Activated T-cell treated with anti-CD3 and anti-CD28 coated beads for 48 hours (primary cell): ENCODE measurements at regions not wholly inside any gene's neighbourhood (a gene's known extent, or its start where the extent isn't known, plus 50 kb on each side); places are given as distances from the start of the nearest gene placed in this dataset.
"Not testable (repeated sequence)": the region's sequence is repeated elsewhere in the genome, so short reads cannot be mapped to it uniquely, and the experiment has no call there.

ENCODE experiments used
- DNase-seq: peaks from one replicate; pipeline ENCODE4 v3.0.0-alpha.2; 2020; ENCODE audit warnings: low read depth

DNA sequence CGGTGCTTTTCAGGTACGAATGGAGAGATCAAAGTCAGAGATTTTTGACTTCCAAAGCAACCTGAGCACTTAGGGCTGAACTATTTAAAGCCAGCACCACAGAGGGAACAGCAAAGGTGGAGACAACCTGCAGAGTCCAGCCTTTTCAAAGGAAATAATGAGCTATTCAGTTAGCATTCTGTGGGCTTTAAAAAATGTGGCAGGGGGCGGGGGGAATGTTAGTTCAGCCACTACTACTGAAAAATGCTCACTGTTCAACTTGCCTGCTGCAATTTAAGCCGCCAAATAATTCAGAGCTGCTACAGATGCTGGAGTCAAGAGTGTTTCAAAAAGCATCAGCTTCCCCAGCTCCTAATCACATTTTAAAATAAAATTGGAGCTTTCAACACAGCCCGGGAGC, 473.3 kb upstream of the PLXNA2 start:
- DNase-seq: no peak

DNA sequence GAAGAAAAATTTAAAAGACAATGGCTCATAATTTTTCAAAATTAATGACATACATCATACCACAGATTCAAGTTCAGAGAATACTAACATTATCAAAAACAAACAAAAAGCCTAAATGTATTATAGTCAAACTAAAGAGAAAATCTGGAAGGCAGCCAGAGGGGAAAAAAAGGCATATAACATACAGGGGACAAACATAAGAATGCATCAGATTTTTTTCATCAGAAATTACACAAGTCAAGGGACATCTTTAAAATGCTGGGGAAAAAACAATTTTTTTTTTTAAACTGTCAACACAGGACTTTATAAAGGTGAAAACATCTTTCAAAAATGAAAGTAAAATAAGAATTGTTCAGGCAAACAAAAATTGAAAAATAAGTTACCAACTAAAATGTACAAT, 478.4 kb upstream of the PLXNA2 start:
- no peak for DNase-seq

DNA sequence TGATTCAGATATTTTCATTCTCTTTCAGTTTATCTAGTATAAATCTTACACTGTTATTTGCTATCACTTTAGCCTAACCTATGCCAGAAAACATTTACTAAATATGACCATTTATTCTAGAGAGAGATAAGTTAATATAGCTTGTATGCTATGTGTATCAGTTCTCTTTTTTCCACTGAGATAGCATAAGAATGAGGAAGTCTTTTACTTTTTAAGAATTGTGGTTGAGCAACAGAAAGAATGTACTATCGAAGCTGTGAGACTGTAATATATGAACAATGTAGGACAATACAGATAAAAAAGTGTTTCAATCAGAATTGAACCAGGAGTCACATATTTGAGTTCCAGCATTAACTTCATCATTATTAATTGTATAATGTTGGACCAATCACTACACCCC, 479.9 kb upstream of the PLXNA2 start:
- DNase-seq: no peak

DNA sequence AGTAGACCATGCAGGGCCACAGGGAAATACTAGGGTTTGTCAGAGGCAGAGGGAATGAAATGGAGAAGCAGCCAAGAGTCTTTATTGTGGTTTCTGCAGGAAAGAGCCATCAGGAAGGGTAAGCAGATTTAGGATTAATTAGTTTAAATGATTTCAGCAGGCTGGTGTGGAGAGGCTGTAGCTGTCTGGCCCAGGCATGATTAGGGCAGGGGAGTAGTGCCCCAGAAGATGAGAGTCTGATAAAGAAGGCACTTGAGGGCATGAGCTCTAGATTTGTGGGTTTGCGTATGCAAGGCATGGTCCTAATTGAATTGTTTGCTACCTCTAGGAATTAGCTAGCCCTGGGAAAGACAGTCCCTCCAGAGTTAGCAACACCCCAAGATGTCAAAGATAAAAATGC, 484.6 kb upstream of the PLXNA2 start:
- DNase-seq: no peak

DNA sequence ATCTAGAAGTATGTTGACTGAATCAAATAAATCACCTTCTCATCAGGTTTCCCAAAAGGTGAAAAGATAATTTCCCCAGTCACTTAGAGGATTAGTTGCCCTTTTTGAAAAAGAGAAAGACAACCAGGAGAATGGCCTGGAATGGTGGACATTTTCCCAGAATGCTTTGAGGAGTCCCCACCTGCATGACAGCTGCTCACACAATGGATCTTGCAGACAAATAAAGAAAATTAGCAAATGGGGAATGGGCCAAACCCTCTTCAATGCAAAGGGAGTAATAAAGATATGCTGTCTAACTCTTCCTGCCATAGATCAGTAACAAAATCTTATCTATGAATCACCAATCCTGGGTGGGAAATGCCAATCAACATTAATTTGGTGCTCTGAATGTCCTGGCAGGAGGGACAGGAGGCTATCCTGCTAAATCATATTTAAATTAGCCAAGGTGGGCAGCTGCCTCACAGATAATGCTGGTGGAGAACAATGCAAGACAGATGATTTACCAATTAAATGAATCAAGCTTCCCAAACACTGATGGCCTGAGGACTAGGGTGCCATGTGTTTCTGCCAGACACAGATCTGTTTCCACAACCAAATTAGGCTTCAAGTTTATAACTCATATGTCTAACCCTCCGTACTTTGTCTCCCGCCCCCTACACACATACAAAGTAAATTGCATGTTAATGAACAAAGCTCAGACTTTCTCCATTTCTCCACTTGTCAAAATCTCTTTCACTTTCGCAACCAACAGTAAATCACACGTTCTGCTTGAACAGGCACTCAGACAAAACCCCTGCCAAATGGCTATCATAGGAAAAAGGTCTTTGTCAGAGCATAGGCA, 488.0 kb upstream of the PLXNA2 start:
- DNase-seq: no peak

DNA sequence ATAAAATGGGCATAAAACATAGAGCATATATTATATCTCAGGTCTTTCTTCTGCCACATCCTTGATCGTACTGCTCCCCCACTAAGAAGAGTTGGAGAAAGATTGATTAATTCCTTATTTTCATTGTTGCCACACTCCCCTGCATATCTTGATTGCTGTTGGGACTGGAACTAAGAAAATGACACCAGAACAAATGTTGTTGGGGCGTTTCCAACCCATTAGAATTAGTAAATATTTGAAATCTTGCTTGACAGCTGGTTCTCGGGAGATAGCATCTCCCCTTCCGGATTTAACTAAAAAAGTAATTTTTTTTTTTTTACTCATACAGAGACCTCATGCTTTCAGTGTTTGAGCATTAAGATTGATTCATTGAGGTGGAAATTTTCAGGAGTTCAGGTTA, 493.0 kb upstream of the PLXNA2 start:
- no peak for DNase-seq

DNA sequence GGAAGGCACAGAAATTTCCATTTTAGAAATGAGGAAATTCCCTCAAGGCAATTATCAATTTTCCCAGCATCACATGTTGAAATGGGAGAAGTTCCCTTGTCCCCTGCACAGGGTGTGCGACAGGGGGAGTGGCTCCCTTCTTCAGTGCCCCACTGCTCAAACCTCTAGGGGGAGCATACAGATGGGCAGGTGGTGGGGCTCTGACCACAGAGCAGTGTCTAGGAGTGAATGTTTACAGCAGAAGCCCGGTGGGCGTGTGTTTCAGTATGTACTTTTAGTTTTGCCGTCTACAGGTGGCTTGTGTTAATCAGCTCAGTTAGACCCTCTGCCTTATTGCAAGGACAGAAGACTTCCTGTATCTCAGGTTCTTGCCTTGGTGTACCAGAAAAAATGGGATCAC, 493.7 kb upstream of the PLXNA2 start:
- DNase-seq: no peak

DNA sequence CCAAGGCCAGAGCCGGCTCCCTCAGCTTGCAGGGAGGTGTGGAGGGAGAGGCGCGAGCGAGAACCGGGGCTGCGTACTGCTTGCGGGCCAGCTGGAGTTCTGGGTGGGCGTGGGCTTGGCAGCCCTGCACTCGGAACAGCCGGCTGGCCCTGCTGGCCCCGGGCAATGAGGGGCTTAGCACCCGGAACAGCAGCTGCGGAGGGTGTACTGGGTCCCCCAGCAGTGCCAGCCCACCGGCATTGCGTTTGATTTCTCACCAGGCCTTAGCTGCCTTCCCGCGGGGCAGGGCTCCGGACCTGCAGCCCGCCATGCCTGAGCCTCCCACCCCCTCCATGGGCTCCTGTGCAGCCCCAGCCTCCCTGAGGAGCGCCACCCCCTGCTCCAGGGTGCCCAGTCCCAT, 495.5 kb upstream of the PLXNA2 start:
- not testable (repeated sequence) for DNase-seq

DNA sequence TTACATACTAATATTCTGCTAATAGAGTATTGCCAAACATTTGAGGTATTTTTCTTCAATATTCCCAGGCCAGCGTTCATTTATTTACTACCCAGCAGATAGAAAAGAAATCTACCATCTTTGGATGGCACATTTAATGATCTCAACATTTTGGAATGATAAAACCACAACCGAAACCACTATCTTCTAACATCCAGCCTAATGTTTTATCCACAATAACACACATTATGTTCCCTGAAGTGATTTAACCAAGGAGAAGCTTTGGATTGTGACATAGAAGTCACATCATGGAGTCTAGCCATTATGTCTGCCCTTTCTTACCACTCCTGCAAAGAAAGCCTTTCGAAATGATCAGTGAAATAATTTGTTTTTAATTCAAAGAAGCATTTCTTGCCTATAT, 497.1 kb upstream of the PLXNA2 start:
- no peak for DNase-seq

DNA sequence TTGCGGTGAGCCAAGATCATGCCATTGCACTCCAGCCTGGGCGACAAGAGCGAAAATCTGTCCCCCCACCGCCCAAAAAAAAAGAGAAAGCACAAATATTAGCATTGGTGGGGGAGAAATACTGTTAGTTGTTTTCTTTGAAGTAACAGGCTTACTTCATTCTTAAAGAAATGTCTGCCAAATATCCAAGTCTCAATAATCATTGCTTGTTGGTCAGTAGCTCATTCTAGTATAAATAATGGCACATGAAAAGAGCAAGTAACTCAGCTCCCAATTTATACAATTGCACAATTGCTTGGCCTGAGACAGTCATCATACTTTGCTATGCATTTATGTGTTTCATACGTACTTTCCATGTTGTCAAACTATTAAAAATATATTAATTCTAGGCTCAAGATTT, 499.2 kb upstream of the PLXNA2 start:
- no peak for DNase-seq

DNA sequence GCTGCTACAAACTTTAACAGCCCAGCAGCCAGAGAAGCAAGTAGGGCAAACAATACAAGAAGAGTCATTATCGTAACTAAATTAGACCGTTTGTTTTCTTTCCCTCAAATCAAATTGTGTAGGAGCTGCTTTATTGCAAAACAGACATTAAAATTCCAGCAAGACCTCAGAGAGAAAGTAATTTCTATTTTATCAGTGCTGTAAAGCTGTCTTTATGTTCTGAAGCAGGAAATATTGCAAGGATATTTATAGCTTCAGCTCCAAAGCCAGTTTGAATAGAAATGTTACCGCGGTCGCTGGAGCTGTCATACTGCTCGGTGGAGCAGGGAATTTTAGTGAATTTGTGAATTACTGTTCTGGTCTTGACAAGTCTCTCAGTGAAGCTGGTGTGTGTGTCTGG, 503.8 kb upstream of the PLXNA2 start:
- no peak for DNase-seq

DNA sequence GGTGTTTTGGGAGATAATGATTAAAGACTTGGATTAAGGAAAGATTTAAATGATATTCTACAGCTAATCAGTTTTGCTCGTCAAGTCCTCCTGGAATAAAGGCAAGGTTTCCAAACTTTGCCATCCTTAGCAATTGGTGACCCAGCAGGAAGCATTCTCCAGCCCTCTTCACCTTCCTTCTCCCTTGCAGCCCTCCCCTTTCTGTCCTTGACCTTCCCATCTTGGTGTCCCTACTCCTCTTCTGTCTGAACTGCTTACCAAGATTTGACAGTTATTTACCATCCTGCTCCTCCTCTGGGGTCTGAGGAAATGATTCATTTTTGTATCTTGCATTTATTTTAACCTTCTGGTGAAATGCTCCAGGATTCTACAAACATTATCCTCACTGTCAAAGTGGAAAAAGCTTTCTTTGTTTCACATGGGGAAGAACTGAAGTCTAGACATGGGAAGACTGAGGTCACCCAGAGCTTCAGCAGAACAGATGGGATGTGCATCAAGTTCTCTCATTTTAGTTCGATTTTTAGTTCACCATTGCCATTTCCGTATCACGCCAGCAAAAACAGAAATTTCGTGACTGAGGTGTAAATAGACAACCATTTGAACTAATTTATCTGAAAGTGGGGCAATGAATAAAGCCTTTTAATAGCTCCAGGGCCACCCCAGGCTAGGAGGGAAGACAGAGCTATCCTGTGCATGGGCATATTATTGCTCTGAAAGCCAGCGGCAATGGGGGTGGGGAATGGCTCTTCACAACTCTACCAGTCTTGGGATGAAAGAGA, 504.4 kb upstream of the PLXNA2 start:
- DNase-seq: no peak

DNA sequence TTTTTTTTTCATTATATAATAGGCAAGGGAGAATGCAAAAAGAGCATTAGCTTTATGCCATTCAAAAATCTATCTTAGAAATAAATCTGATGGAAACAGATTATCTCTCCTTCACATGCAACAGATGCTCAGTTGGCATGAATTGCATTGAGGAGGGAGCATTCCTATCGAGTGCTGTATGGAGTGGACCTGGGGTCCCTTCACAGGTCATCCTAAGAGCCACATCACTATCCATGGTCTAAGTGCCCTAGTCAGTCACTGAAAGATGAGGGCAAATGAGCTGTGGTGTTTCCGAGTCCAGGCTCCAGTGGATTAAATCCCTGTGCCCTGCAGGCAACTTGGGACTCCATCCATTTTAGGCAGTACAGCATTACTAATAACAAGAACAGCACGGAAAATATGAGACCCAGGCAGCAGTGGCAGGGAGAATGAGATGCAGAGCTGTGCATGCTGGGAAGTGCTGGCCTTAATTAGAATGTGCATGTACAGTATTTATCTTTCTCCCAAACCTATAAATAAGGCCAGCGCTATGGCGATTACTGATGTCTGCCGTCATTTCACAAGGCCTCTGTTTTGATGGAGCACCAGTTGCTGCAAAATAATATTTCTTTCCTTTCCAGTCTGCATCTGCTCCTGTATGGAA, 512.3 kb upstream of the PLXNA2 start:
- DNase-seq: no peak

DNA sequence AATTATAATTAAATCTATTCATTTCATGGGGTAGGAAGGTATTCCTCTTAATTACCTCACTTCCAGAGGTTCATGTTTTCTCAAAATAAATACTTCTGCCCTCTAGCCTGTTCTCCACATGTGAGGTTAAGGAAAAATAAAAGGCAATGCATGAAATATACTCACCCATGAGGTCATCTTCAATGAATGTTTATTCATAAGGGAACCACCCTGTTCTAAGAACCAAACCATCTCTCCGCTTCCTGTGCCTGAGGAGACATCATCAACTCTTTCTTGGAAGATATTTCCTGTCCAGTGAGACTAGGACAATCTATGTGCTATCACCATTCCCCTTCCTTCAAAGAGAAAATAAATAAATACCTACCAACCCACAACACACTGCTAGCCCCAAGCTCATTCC, 513.7 kb upstream of the PLXNA2 start:
- no peak for DNase-seq

DNA sequence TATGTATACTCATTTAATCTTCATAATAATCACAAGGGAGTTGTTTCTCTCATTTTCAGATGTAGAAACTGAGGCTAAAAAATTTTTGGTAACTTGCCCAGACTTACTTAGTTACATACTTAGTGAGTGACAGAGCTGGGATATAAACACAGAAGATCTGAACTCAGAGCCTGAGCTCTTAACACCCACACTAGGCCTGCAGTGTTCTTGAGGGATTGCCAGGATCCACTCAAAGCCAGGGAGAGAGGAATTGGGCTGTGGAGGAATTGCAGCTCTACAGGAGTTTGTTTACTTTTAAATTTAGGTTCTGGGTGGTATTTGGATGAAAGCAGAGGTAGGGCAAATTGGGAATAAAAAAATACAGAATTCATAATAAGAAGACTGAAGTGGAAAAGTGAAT, 515.1 kb upstream of the PLXNA2 start:
- DNase-seq: no peak

DNA sequence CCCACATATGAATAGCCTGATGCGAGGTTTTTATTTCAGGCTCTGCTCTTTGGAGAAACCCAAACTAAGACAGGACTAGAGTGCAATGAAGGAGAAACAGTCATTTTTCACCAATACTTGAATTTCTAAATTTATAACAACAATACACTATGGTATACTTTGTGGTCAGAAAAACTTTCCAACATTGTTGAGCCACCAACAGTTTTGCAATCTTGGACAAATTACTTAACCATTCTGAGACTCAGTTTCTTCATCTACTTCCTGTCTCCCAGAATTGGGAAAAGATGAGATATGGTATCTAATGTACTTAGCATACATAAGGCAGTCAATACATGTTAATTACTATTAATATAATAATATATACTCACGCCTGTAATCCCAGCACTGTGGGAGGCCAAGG, 519.8 kb upstream of the PLXNA2 start:
- DNase-seq: no peak

DNA sequence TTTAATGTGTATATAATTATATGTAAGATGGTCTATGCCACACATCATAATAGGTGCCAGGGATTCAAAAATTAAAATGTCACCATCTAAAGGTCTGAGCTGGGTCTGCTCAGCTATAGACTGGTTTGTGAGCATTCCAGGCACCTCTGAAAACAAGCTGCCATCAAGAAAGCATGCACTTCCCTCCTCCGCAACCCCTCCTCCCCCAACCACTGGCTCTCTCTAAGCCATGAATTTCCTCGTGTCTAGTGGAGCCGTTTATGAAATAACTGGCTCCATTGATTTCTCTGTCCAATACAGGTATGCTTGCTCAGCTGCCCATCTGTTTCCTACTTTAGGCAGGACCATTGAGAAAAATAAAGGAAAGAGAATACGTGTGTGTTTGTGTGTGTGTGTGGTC, 522.6 kb upstream of the PLXNA2 start:
- DNase-seq: no peak

DNA sequence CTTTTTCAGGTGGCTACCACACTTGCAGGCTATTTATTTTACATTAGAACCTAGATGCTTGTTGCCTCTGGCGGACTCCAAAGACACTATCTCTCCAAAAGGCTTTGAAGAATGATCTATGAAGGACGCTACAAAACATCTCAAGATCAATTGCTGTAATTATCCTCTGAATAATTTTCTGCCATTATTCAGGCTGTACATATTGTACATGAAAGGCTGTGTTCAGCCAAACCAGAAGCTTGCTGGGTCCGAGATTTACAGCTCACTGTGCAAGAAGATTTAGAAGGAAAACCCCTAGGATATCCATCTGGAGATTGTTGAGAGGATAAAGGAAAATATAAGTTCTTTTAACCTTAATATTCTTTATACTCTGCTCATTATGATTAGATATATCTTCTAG, 523.6 kb upstream of the PLXNA2 start:
- DNase-seq: no peak

DNA sequence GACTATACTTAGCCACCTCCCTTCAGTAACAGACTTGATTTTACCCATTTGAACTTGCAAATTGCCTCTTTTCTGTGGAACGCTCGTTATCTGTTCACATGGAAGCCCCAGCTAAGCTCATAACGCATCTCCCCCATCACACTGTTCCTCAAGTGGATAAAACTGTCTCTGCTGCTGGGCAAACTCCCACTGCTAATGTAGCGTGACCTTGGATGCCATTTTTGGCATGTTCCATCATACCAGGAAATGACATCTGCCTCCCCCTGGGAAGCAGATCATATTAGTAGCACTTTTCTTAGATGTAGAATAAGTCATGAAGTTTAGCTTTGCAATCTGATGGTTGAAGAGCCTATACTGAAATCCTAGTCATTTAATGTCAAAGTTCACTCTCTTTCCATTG, 528.7 kb upstream of the PLXNA2 start:
- no peak for DNase-seq

DNA sequence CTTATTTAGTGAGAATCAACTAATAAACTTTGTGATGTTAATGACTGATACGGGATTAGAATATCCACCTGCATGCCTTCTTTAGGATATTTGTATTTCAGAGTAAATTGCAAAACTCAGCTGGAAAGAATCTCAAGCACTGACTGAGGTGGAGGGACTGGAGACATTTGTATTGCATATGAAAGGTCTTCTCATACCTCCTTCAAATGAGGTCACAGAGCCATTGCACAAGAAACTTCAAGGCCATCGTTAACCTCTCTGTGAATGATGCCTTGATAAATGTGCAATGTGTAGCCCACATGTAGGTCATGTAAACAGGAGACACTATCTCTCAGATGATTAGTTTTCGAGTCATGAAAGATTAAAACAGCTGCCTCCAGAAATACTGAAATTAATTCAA, 531.7 kb upstream of the PLXNA2 start:
- no peak for DNase-seq

DNA sequence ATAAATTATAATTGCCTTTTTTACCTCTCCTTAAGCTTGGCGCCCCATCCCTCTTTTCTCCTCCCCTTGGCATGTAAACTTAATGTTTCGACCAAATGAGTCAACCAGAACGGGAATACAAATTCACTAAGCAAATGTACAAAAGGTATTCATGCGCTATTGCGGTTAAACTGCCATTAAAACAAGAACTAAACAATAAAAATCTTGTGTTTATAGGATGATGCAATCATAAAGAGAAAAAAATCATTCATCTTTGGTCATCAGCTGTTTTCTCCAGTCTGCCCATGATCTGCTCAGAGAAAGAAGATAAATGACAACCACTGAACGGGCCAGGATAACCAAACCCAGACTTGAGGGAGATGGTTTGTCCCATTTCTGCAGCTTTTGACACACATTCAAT, 534.2 kb upstream of the PLXNA2 start:
- no peak for DNase-seq

DNA sequence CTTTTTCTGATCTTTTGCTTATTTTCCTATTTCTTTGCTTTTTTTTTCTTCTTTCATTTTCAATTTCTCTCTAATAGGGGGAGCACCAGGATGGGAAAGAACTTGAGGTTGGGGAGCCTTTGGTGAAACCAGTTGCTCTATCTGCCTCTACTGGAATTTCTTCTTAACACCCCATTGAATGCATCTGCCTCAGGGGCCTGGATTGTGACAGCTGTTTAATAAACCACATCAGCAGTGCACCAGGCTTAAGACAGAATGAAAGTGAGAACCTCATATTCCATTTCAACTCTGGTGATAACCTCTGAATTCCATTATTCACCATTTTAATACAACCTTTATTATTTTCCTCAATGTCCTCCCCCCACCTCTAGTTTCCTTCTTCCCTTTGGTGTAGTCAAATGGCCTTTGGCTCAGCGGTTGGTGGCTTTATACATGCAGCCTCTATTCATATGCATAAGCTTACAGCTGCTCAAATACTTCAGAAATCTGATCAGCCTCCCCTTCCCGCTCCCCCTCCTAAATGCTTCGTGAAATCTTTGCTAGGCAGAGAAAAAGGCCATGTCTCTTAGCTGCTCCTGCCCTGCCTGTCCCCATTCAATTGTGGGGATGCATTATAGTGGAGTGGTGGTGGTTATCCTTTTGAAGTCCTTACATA, 537.3 kb upstream of the PLXNA2 start:
- DNase-seq: no peak

DNA sequence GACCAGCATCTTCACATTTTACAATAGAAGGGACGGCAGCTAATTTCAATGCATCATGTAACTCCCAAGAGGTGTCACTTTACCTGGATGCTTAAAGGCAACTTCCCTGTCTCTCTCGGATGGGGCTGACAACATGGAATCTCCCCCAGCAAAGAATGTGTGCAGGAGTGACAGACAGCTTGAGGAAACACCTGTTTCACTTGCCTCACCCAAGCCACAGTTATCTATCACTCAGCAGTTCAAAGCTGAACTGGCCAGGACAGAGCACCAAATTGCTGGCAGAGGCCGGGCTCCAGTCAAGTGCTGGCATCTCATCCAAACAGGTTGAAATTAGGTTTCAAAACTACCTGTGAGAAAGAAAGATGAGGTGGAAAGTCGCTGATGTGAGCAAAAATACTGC, 538.0 kb upstream of the PLXNA2 start:
- DNase-seq: no peak
